ENCODE measurements at regions not wholly inside any gene's neighbourhood (a gene's known extent, or its start where the extent isn't known, plus 50 kb on each side); places are given as distances from the start of the nearest gene placed in this dataset.

DNA sequence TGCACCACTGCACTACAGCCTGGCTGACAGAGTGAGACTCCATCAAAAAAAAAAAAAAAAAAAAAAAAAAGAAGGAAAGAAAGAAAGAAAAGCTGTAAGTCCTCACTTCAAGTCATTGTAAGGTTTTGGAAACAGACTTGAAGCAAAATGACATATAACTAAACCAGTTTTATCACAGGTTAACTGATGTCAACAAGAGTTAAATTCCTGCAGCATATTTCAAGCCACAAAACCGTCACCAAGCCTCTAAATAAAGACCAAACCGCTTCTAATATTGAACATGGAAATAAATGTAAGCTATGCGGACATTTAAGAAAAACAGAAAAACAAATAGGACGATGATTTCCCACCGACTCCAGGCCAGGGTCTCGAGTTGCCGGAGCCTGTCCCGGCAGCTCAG, 88.9 kb upstream of the RPS6KA2 start:
- POLR2A ChIA-PET = no interaction called here
- H2AFZ ChIP-seq (ENCODE audit: low read length) = no peak overlapping the region
- H3K4me3 ChIP-seq (replicated peaks in 1 of 3; ENCODE audit: insufficient read depth in 1 of 3, low read depth in 2 of 3, low read length in 3 of 3) = no peak overlapping the region
- 22% methylated on average over 8 of the region's 8 CpGs for WGBS (ENCODE audit: low lambda C conversion rate)
- no peak overlapping the region for H3K9ac ChIP-seq (ENCODE audit: insufficient read depth, low read depth, low read length)
- no peaks in the 10 kb centered on the region for H3K9me3 ChIP-seq (ENCODE audit: low read length)
- H3K4me1 ChIP-seq (ENCODE audit: insufficient read depth, low read length) = no peaks in the 10 kb centered on the region
- in situ Hi-C loops (cut with HindIII; ENCODE audit: extremely low pct_ligation_motif_present, low pct_unique_long_range_greater_than_20kb) (no loop called here), intact Hi-C loops (cut with micrococcal nuclease; ENCODE audit: unreplicated experiment) (no loop called here)
- H3K36me3 ChIP-seq (replicated peaks in 1 of 2; ENCODE audit: control insufficient read depth in 1 of 2, insufficient read depth in 2 of 2, low read length in 2 of 2) = no peaks in the 10 kb centered on the region
- TF ChIP-seq AGO2 (optimal IDR thresholded peaks at IDR 0.05; ENCODE audit: low read depth, low read length) (no peak), THAP11 (CRISPR knock-in tag; IDR thresholded peaks at IDR 0.05) (no peak), GTF2F1 (IDR thresholded peaks at IDR 0.05; ENCODE audit: low read length) (no peak), TCF7L2 (IDR thresholded peaks at IDR 0.05; ENCODE audit: low read depth, low read length) (no peak), CCDC6 (CRISPR knock-in tag; IDR thresholded peaks at IDR 0.05) (no peak), PHF8 (CRISPR knock-in tag; IDR thresholded peaks at IDR 0.05) (no peak), YEATS2 (CRISPR knock-in tag; IDR thresholded peaks at IDR 0.05; ENCODE audit: borderline replicate concordance) (no peak), HNRNPLL (IDR thresholded peaks at IDR 0.05; ENCODE audit: low read depth, low read length, poor library complexity, severe bottlenecking) (no peak), ZFP36L2 (CRISPR knock-in tag; IDR thresholded peaks at IDR 0.05) (no peak)
- TF ChIP-seq, protein P1, sequence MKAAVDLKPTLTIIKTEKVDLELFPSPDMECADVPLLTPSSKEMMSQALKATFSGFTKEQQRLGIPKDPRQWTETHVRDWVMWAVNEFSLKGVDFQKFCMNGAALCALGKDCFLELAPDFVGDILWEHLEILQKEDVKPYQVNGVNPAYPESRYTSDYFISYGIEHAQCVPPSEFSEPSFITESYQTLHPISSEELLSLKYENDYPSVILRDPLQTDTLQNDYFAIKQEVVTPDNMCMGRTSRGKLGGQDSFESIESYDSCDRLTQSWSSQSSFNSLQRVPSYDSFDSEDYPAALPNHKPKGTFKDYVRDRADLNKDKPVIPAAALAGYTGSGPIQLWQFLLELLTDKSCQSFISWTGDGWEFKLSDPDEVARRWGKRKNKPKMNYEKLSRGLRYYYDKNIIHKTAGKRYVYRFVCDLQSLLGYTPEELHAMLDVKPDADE (CRISPR knock-in tag; IDR thresholded peaks at IDR 0.05) = no peak
- no peak for FAIRE-seq
- H3K27ac ChIP-seq (ENCODE audit: extremely low read length, insufficient read depth, low read length) = no peak overlapping the region
- BruUV-seq (replicated peaks) = no TSS peak
- no peak for ATAC-seq
- CTCF ChIA-PET (ENCODE audit: low intra/inter-chr PET ratio, low total read pairs) = no interaction called here
- no peaks in the 10 kb centered on the region for H3K79me2 ChIP-seq (ENCODE audit: insufficient read depth, low read length)
- no peak for DNase-seq (ENCODE audit: low spot score)
- peaks cover 4% of the 10 kb centered on the region for H4K20me1 ChIP-seq (ENCODE audit: insufficient read depth, low read length)
- H3K27me3 ChIP-seq (ENCODE audit: control insufficient read depth in 1 of 2, insufficient read depth in 2 of 2, low read length in 2 of 2) = peaks cover 5 to 74% of the 10 kb centered on the region in 2 experiments; a peak in 4 of 5 replicates
- H3K4me2 ChIP-seq (ENCODE audit: low read depth, low read length) = no peak overlapping the region

DNA sequence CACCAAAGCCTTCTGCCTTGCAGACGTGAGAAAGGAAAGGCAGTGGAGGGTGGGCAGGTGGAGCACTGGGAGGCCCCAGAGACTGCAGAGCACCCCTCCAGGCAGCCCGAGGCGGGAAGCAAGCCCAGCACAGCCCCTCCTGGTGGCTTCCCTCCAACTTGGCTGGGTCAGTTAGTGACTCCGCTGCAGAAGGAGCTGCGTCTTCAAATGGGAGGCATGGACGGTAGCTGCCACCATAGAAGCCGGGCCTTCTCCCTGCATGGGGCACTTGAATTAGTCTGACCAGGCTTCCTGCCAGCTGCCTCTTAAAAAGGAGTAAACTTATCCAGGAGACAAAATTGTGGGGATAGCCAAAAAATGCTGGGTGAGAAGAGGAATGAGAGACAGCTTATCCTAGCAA, 88.0 kb upstream of the RPS6KA2 start:
- CTCF ChIA-PET (ENCODE audit: low intra/inter-chr PET ratio, low total read pairs) = no interaction called here
- no TSS peak for BruUV-seq (replicated peaks)
- no peak for DNase-seq (ENCODE audit: low spot score)
- H3K36me3 ChIP-seq (replicated peaks in 1 of 2; ENCODE audit: control insufficient read depth in 1 of 2, insufficient read depth in 2 of 2, low read length in 2 of 2) = no peaks in the 10 kb centered on the region
- in situ Hi-C loops (cut with HindIII; ENCODE audit: extremely low pct_ligation_motif_present, low pct_unique_long_range_greater_than_20kb) (no loop called here), intact Hi-C loops (cut with micrococcal nuclease; ENCODE audit: unreplicated experiment) (no loop called here)
- no peak overlapping the region for H3K4me3 ChIP-seq (replicated peaks in 1 of 3; ENCODE audit: insufficient read depth in 1 of 3, low read depth in 2 of 3, low read length in 3 of 3)
- H3K4me2 ChIP-seq (ENCODE audit: low read depth, low read length) = no peak overlapping the region
- peaks cover 5 to 70% of the 10 kb centered on the region in 2 experiments; a peak in 4 of 5 replicates for H3K27me3 ChIP-seq (ENCODE audit: control insufficient read depth in 1 of 2, insufficient read depth in 2 of 2, low read length in 2 of 2)
- ATAC-seq = peak; percentile 45
- H3K9ac ChIP-seq (ENCODE audit: insufficient read depth, low read depth, low read length) = no peak overlapping the region
- POLR2A ChIA-PET = no interaction called here
- no peaks in the 10 kb centered on the region for H3K79me2 ChIP-seq (ENCODE audit: insufficient read depth, low read length)
- no peak for FAIRE-seq
- no peaks in the 10 kb centered on the region for H3K9me3 ChIP-seq (ENCODE audit: low read length)
- no peak overlapping the region for H3K27ac ChIP-seq (ENCODE audit: extremely low read length, insufficient read depth, low read length)
- 45% methylated on average over 7 of the region's 7 CpGs for WGBS (ENCODE audit: low lambda C conversion rate)
- no peaks in the 10 kb centered on the region for H3K4me1 ChIP-seq (ENCODE audit: insufficient read depth, low read length)
- H2AFZ ChIP-seq (ENCODE audit: low read length) = no peak overlapping the region
- peaks cover 4% of the 10 kb centered on the region for H4K20me1 ChIP-seq (ENCODE audit: insufficient read depth, low read length)
- TF ChIP-seq ZBTB20 (CRISPR knock-in tag; IDR thresholded peaks at IDR 0.05; ENCODE audit: borderline replicate concordance, low read depth) (no peak), KDM5A (IDR thresholded peaks at IDR 0.05; ENCODE audit: borderline replicate concordance, low read length) (no peak)
- TF ChIP-seq, protein P2, sequence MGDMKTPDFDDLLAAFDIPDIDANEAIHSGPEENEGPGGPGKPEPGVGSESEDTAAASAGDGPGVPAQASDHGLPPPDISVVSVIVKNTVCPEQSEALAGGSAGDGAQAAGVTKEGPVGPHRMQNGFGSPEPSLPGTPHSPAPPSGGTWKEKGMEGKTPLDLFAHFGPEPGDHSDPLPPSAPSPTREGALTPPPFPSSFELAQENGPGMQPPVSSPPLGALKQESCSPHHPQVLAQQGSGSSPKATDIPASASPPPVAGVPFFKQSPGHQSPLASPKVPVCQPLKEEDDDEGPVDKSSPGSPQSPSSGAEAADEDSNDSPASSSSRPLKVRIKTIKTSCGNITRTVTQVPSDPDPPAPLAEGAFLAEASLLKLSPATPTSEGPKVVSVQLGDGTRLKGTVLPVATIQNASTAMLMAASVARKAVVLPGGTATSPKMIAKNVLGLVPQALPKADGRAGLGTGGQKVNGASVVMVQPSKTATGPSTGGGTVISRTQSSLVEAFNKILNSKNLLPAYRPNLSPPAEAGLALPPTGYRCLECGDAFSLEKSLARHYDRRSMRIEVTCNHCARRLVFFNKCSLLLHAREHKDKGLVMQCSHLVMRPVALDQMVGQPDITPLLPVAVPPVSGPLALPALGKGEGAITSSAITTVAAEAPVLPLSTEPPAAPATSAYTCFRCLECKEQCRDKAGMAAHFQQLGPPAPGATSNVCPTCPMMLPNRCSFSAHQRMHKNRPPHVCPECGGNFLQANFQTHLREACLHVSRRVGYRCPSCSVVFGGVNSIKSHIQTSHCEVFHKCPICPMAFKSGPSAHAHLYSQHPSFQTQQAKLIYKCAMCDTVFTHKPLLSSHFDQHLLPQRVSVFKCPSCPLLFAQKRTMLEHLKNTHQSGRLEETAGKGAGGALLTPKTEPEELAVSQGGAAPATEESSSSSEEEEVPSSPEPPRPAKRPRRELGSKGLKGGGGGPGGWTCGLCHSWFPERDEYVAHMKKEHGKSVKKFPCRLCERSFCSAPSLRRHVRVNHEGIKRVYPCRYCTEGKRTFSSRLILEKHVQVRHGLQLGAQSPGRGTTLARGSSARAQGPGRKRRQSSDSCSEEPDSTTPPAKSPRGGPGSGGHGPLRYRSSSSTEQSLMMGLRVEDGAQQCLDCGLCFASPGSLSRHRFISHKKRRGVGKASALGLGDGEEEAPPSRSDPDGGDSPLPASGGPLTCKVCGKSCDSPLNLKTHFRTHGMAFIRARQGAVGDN (CRISPR knock-in tag; IDR thresholded peaks at IDR 0.05) = 0 out of 2 replicates have a peak, but pooled peaks have one; percentile 10

All from HepG2 (cell line).